Mesodermal cell (in vitro differentiated cells): ENCODE measurements at regions not wholly inside any gene's neighbourhood (a gene's known extent, or its start where the extent isn't known, plus 50 kb on each side); places are given as distances from the start of the nearest gene placed in this dataset.

Experiments used
- H3K27ac ChIP-seq: 2 replicates; pipeline ENCODE4 v1.7.0; 2013; ENCODE audit warnings: mild to moderate bottlenecking, low read depth, low read length, moderate library complexity; ENCODE audit not compliant: severe bottlenecking
- H3K36me3 ChIP-seq: 2 replicates; pipeline ENCODE4 v1.7.1; 2013; ENCODE audit warnings: mild to moderate bottlenecking, low read length, moderate library complexity; ENCODE audit not compliant: control insufficient read depth, insufficient read depth
- H3K4me1 ChIP-seq: one replicate; pipeline ENCODE4 v1.7.1; 2013; ENCODE audit warnings: mild to moderate bottlenecking, low read length; ENCODE audit not compliant: insufficient read depth, control insufficient read depth, poor library complexity, severe bottlenecking
- H3K4me3 ChIP-seq: 2 replicates; pipeline ENCODE4 v1.7.0; 2013; ENCODE audit warnings: low read length, control low read depth, mild to moderate bottlenecking; ENCODE audit not compliant: insufficient read depth, poor library complexity, severe bottlenecking; ENCODE audit errors: extremely low read depth
- H3K9me3 ChIP-seq: 2 replicates; pipeline ENCODE4 v1.7.1; 2013; ENCODE audit warnings: mild to moderate bottlenecking, low read length, moderate library complexity; ENCODE audit not compliant: control insufficient read depth
- WGBS, 2 experiments: methylation state at CpG; one replicate each; pipeline ENCODE4 v1.1.5; 2013; ENCODE audit warnings: missing lambda C conversion rate in 2 of 2; ENCODE audit not compliant: insufficient coverage in 2 of 2; 5-methylcytosine and 5-hydroxymethylcytosine counted together

- Histone ChIP-seq H3K4me1 (no peaks in the 10 kb centered on the region), H3K9me3 (no peaks in the 10 kb centered on the region), H3K36me3 (no peaks in the 10 kb centered on the region), H3K27ac (no peak overlapping the region), H3K4me3 (no peak overlapping the region)
- WGBS, 2 experiments = 71 to 100% methylated on average over 1 of the region's 1 CpG
These were observed 252.5 kb downstream of the DTHD1 start for GRCh38 chr4:36533944-36534343.

DNA sequence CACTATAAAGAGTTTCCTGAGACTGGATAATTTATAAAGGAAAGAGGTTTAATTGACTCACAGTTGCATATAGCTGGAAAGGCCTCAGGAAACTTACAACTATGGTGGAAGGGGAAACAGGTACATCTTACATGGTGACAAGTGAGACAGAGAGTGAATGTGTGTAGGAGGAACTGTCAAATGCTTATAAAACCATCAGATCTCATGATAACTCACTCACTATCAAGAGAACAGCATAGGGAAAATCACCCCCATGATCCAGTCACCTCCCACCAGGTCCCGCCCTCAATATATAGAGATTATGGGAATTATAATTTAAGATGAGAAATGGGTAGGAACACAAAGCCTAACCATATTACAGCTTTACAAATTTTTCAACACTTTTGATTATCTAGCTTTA lies 266.0 kb downstream of the DTHD1 start:
- Histone ChIP-seq H3K4me3 (no peak overlapping the region), H3K4me1 (no peaks in the 10 kb centered on the region), H3K9me3 (no peaks in the 10 kb centered on the region), H3K27ac (no peak overlapping the region), H3K36me3 (no peaks in the 10 kb centered on the region)
- WGBS, 2 experiments = no CpG with 5 or more reads among the region's 1 CpG

GRCh38 chr4:36549252-36549651 lies 267.8 kb downstream of the DTHD1 start:
- Histone ChIP-seq H3K36me3 (no peaks in the 10 kb centered on the region), H3K9me3 (no peaks in the 10 kb centered on the region), H3K27ac (no peak overlapping the region), H3K4me1 (no peaks in the 10 kb centered on the region), H3K4me3 (no peak overlapping the region)
- 90 to 92% methylated on average over 1 of the region's 3 CpGs for WGBS, 2 experiments

DNA sequence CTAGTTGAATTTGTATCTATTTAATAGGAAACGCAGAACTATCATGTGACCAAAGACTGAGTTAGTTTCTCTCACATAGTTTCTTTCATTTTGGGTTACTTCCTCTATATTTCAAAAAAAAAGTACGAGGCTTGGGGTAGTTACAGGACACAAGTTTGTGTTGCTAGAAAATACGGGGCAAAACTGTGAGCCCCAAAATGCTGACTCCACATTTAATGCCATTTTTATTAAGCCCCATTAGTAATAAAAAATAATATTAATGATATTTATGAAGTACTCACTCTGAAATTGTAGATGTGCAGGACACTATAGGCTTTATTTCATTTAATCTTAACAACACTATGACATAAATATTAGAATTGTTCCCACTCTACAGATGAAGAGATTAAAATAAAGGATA lies 268.6 kb downstream of the DTHD1 start:
- Histone ChIP-seq H3K36me3 (no peaks in the 10 kb centered on the region), H3K4me1 (no peaks in the 10 kb centered on the region), H3K9me3 (no peaks in the 10 kb centered on the region), H3K4me3 (no peak overlapping the region), H3K27ac (no peak overlapping the region)
- WGBS, 2 experiments = no CpG with 5 or more reads among the region's 3 CpGs

DNA sequence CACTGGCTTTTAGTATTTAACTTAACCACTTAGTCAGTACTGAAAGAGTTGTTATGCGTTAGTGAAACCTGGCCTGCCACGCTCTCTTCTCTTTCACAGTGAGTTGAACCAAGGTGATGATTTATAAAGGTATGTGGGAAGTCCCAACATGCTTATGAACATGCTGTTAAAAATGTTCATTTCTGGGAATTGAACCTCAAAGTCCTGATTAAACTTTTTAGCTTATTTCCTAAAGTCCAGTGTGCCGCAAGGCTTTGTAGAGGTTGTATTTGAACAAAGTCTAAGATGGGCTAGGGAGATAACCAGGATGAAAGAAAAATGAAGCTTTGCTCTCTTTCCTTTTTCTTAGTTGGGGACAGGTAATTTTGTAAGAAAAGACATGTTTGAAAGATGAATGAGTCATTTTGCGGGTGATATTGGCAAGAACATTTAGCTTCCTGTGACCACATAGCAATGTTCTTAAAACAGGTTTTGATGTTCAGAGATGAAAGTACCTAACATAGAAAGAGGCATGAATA lies 270.3 kb downstream of the DTHD1 start:
- Histone ChIP-seq H3K4me1 (no peaks in the 10 kb centered on the region), H3K27ac (no peak overlapping the region), H3K9me3 (no peaks in the 10 kb centered on the region), H3K4me3 (no peak overlapping the region), H3K36me3 (no peaks in the 10 kb centered on the region)
- 100% methylated on average over 1 of the region's 4 CpGs; no CpG with 5 or more reads in 1 of the 2 experiments for WGBS, 2 experiments

- H3K36me3 ChIP-seq = no peaks in the 10 kb centered on the region
- H3K9me3 ChIP-seq = no peaks in the 10 kb centered on the region
- no peaks in the 10 kb centered on the region for H3K4me1 ChIP-seq
- H3K27ac ChIP-seq = no peak overlapping the region
- H3K4me3 ChIP-seq = no peak overlapping the region
- 100% methylated on average over 1 of the region's 1 CpG; no CpG with 5 or more reads in 1 of the 2 experiments for WGBS, 2 experiments
These were observed 271.6 kb downstream of the DTHD1 start for GRCh38 chr4:36553029-36553428.

GRCh38 chr4:36553453-36553852 lies 272.0 kb downstream of the DTHD1 start:
- H3K27ac ChIP-seq = no peak overlapping the region
- no peaks in the 10 kb centered on the region for H3K36me3 ChIP-seq
- no peaks in the 10 kb centered on the region for H3K9me3 ChIP-seq
- H3K4me3 ChIP-seq = no peak overlapping the region
- H3K4me1 ChIP-seq = no peaks in the 10 kb centered on the region
- WGBS, 2 experiments = no CpG with 5 or more reads among the region's 3 CpGs

DNA sequence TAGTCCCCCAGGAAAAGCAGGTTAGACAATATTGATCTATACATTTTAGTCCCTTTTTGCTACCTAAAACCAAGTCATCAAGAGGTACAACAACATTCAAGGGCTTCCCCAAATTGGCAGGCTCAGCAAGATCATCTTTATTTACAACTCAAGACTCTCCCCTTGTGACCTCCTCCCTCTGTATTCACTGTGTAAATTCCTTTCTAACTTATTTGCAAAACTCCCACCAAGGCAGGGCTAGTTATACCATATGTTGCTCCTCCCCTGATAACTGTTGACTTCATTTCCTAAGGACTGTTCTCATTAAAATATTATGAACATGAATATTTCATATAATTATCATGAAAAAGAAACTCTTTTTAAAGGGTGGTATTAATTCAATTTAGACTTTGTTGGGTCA lies 275.6 kb downstream of the DTHD1 start:
- Histone ChIP-seq H3K27ac (no peak overlapping the region), H3K36me3 (no peaks in the 10 kb centered on the region), H3K9me3 (no peaks in the 10 kb centered on the region), H3K4me3 (no peak overlapping the region), H3K4me1 (no peaks in the 10 kb centered on the region)

DNA sequence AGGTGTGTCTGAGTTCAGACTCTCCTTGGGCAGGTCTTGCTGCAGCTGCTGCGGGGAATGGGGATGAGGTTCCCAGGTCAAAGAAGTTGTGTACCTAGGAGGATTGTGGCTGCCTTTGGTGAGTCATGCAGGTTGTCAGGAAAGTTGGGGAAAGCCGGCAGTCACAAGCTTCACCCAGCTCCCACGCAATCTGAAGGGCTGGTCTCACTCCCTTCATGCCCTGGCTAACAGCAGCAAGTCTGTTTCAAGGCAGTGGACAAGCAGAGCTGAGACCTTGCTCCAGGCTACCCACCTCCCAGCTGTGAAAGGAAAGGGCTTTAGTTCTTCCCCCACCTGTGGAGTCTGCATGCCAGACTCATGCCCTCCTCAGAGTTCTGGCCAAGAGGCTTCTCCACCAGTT lies 287.2 kb downstream of the DTHD1 start:
- WGBS, 2 experiments = 60 to 100% methylated on average over 1 to 3 of the region's 3 CpGs
- Histone ChIP-seq H3K9me3 (no peaks in the 10 kb centered on the region), H3K36me3 (no peaks in the 10 kb centered on the region), H3K4me3 (no peak overlapping the region), H3K4me1 (no peaks in the 10 kb centered on the region), H3K27ac (no peak overlapping the region)

GRCh38 chr4:36573441-36573840 lies 292.0 kb downstream of the DTHD1 start:
- 100% methylated on average over 1 of the region's 4 CpGs; no CpG with 5 or more reads in 1 of the 2 experiments for WGBS, 2 experiments
- Histone ChIP-seq H3K9me3 (no peaks in the 10 kb centered on the region), H3K36me3 (no peaks in the 10 kb centered on the region), H3K4me3 (no peak overlapping the region), H3K4me1 (no peaks in the 10 kb centered on the region), H3K27ac (no peak overlapping the region)

DNA sequence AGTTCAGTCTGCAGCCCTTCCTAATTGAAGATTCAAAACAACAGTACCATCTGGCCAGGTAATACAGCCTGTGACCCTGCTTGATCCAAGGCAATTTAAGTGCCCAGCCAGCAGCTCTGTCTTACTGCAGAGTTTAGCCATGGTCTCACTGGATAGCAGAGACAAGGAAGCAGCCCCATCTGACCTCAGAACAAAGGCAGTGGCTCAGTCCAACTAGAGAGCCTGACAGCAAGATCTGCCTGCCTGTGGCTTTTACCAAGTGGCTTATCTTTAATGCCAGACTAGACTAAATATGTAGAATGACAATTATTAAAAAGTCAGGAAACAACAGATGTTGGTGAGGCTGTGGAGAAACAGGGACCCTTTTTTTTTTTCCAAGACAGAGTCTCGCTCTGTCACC lies 293.4 kb downstream of the DTHD1 start:
- Histone ChIP-seq H3K4me1 (no peaks in the 10 kb centered on the region), H3K4me3 (no peak overlapping the region), H3K9me3 (no peaks in the 10 kb centered on the region), H3K27ac (no peak overlapping the region), H3K36me3 (no peaks in the 10 kb centered on the region)
- WGBS, 2 experiments = 80 to 100% methylated on average over 1 of the region's 1 CpG
